Transverse colon (tissue), 4 donors: ENCODE measurements at regions not wholly inside any gene's neighbourhood (a gene's known extent, or its start where the extent isn't known, plus 50 kb on each side); places are given as distances from the start of the nearest gene placed in this dataset.

ENCODE experiments used
- DNase-seq: peaks from one replicate; pipeline ENCODE4 v3.0.0-alpha.2; 2019
- H3K27ac ChIP-seq, 4 donors: fragments of 200-600 bp; sonication (generic); 2 replicates each; pipeline ENCODE4 v1.5.1; 2016 to 2018; ENCODE audit warnings: inconsistent platforms in 4 of 4
- H3K27me3 ChIP-seq: fragments of 200-600 bp; sonication (generic); 2 replicates; pipeline ENCODE4 v1.5.1; 2017; ENCODE audit warnings: inconsistent platforms
- H3K36me3 ChIP-seq, 4 donors: fragments of 200-600 bp; sonication (generic); 2 replicates each; pipeline ENCODE4 v1.5.1; 2017 to 2019; ENCODE audit warnings: inconsistent platforms in 4 of 4
- H3K4me1 ChIP-seq, 4 donors: fragments of 200-600 bp; sonication (generic); 2 replicates each; pipeline ENCODE4 v1.5.1; 2017 to 2020; ENCODE audit warnings: inconsistent platforms in 4 of 4
- H3K4me3 ChIP-seq, 4 donors: fragments of 200-600 bp; sonication (generic); 1 replicate in 1 of 4; 2 replicates in 3 of 4; pipeline versions ENCODE4 v1.5.1 to v1.6.1; 2017 to 2019; ENCODE audit warnings: inconsistent platforms in 4 of 4
- H3K9me3 ChIP-seq, 2 donors: fragments of 200-600 bp; sonication (generic); 2 replicates each; pipeline ENCODE4 v1.5.1; 2017 to 2019; ENCODE audit warnings: inconsistent platforms in 2 of 2
- EP300 ChIP-seq: sonication (generic); formaldehyde crosslinking; IDR thresholded peaks from one replicate; pipeline ENCODE4 v1.6.1; 2017; ENCODE audit warnings: antibody characterized with exemption, low read depth
- POLR2A ChIP-seq: fragments of 450-650 bp; IDR thresholded peaks from one replicate; pipeline ENCODE4 v1.6.1; 2016; ENCODE audit warnings: antibody characterized with exemption, mild to moderate bottlenecking, moderate library complexity
- POLR2AphosphoS5 ChIP-seq, 3 donors: sonication (generic); formaldehyde crosslinking; IDR thresholded peaks; one replicate each; pipeline ENCODE4 v1.6.1; 2016; ENCODE audit warnings: antibody characterized with exemption in 3 of 3
- WGBS, 2 donors: methylation state at CpG; one replicate each; pipeline ENCODE4 v1.1.5; 2018; ENCODE audit warnings: low coverage in 1 of 2; 5-methylcytosine and 5-hydroxymethylcytosine counted together
- in situ Hi-C, 4 donors: fragments of 200-750 bp; cut with MboI; loops; one replicate each; pipeline versions ENCODE4 v1.15.0 to v1.15.1; 2017; ENCODE audit warnings: low sequenced_read_pairs in 3 of 4, low pct_ligation_motif_present in 1 of 4, low pct_unique_long_range_greater_than_20kb in 1 of 4
- intact Hi-C: fragments of 100-400 bp; cut with DNase I; formaldehyde crosslinking; loops from one replicate; pipeline ENCODE4 v1.15.1; 2023; ENCODE audit warnings: low total_unique reads
- TF ChIP-seq, protein P1 (sequence below), 5 experiments: fragments of 200-600 bp in 3 of 5; fragments of 450-650 bp in 2 of 5; sonication (generic) in 3 of 5; IDR thresholded peaks; 1 replicate in 2 of 5; 2 replicates in 3 of 5; pipeline ENCODE4 v1.5.1; 2016 to 2017; ENCODE audit warnings: antibody characterized with exemption in 5 of 5, inconsistent platforms in 3 of 5, mild to moderate bottlenecking in 2 of 5, moderate library complexity in 1 of 5

DNA sequence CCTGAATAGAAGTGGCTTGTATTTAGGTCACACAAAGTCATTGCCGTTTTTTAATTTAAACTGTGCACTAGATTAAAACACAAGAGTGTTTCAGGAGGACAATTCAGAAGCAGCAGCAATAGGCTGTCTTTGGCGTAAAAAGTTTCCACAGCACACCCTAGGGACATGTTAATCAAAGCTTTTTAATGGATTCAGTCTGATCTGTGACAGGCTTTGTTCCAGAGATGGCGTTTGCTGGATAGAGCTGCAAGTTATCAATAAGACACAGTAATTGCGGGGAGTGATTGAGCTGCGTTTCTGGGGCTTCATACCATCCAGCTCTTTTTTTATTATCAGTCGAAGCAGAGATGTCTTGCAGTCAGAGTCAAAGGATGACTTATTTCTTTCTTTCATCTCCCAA, 300.3 kb downstream of the ZNF608 start:
- no peak for TF ChIP-seq POLR2AphosphoS5 (IDR thresholded peaks at IDR 0.05)
- TF ChIP-seq POLR2A = no peak
- TF ChIP-seq EP300 = no peak
- TF ChIP-seq, protein P1, sequence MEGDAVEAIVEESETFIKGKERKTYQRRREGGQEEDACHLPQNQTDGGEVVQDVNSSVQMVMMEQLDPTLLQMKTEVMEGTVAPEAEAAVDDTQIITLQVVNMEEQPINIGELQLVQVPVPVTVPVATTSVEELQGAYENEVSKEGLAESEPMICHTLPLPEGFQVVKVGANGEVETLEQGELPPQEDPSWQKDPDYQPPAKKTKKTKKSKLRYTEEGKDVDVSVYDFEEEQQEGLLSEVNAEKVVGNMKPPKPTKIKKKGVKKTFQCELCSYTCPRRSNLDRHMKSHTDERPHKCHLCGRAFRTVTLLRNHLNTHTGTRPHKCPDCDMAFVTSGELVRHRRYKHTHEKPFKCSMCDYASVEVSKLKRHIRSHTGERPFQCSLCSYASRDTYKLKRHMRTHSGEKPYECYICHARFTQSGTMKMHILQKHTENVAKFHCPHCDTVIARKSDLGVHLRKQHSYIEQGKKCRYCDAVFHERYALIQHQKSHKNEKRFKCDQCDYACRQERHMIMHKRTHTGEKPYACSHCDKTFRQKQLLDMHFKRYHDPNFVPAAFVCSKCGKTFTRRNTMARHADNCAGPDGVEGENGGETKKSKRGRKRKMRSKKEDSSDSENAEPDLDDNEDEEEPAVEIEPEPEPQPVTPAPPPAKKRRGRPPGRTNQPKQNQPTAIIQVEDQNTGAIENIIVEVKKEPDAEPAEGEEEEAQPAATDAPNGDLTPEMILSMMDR (IDR thresholded peaks at IDR 0.05) = no peak
- in situ Hi-C loops = no loop called here

DNA sequence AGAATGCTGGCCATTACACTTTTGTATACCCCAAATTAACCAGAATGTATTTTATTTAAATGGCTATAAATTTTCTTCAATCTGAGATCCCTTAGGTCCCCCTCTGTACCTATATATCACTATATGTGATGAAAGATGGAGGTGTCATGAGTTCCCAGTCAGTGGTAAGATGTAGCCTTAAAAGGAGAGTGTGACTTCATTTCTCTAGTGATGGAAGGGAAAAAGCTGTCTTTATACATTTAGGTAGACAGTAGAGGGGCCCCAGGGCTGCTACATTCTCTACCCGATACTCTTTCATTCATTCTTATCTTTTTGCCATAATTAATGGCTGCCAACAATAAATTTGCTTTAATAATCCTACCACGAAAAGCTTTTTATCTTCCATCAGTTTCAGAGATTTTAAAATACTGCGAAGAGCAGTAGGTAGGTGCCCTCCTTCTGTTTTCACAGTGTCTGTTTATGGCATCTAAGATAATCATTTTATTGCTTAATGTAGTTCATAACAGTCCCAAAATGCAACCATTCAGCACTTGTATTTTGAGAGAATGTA, 301.3 kb downstream of the ZNF608 start:
- TF ChIP-seq POLR2AphosphoS5 (IDR thresholded peaks at IDR 0.05) (no peak), POLR2A (no peak)
- no peak for DNase-seq
- Histone ChIP-seq H3K4me3 (no peak overlapping the region), H3K4me1 (no peaks in the 10 kb centered on the region), H3K36me3 (no peaks in the 10 kb centered on the region), H3K27ac (no peak overlapping the region), H3K27me3 (no peaks in the 10 kb centered on the region), H3K9me3 (no peaks in the 10 kb centered on the region)
- in situ Hi-C loops (no loop called here), intact Hi-C loops (no loop called here)
- 76 to 80% methylated on average over 3 of the region's 3 CpGs for WGBS, 2 donors

More for the DNA sequence above, 300.3 kb downstream of the ZNF608 start:
- Histone ChIP-seq H3K9me3 (no peaks in the 10 kb centered on the region), H3K4me1 (no peaks in the 10 kb centered on the region), H3K27ac (no peak overlapping the region), H3K36me3 (no peaks in the 10 kb centered on the region), H3K4me3 (no peak overlapping the region), H3K27me3 (no peaks in the 10 kb centered on the region)
- no peak for DNase-seq
- 83 to 84% methylated on average over 6 of the region's 6 CpGs for WGBS, 2 donors
- intact Hi-C loops = no loop called here

DNA sequence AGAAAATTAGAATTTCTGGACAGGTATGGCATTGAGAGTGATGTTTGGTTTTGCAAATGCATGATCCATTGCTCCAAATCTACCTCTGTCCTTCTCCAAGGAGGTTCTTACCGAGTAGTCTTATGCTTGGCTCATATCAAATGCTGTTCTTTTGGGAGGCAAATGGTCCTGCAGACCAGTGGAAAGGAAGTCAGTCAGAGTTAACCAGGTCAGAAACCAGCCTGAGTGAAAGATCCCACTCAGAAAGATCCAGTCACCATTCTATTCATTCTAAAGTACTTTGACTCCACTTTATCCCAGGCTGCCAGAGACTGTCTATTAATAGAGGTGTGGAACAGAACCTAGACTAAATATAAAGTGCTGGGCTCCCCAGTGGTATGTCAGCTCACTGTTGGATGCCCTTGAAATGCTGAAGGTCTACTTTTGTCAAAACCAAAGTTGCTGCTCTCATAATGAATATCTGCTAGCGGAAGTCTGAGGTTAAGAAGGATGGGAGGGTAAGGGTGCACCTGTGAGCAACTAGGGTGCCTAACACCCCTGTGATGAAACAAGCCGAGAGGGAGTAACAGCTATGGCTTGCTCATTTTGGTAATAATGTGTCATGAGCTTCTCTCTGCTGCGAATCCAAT, 302.2 kb downstream of the ZNF608 start:
- intact Hi-C loops = no loop called here
- 88 to 92% methylated on average over 2 to 4 of the region's 4 CpGs for WGBS, 2 donors
- Histone ChIP-seq H3K9me3 (no peaks in the 10 kb centered on the region), H3K4me1 (no peaks in the 10 kb centered on the region), H3K4me3 (no peak overlapping the region), H3K27ac (no peak overlapping the region), H3K27me3 (no peaks in the 10 kb centered on the region), H3K36me3 (no peaks in the 10 kb centered on the region)
- in situ Hi-C loops = no loop called here
- no peak for TF ChIP-seq EP300
- TF ChIP-seq POLR2AphosphoS5 (IDR thresholded peaks at IDR 0.05) = no peak
- no peak for TF ChIP-seq POLR2A
- TF ChIP-seq, protein P1 (IDR thresholded peaks at IDR 0.05) = no peak
- no peak for DNase-seq

DNA sequence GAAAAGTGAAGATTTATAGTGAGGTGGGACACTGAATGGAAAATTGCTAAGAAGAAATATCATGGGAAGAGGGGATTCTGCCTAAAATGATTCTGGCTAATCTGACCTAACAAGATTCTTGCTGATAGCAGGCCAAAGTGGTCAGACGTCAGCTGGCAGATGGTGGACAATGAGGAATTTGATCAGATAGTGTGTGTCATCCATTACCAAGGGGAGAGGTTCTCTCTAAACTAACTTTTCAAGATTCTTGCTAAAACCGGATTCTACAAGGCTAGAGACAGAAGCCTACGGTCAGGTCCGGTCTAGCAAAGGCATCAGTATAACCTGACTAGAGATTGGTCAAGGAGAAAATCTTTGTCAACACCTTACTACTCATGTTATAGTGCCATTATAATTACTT, 306.0 kb downstream of the ZNF608 start:
- TF ChIP-seq EP300 = no peak
- TF ChIP-seq POLR2AphosphoS5 (IDR thresholded peaks at IDR 0.05) = no peak
- no peak for TF ChIP-seq POLR2A
- TF ChIP-seq, protein P1 (IDR thresholded peaks at IDR 0.05) = no peak
- DNase-seq = no peak
- Histone ChIP-seq H3K4me3 (no peak overlapping the region), H3K27me3 (no peaks in the 10 kb centered on the region), H3K27ac (no peak overlapping the region), H3K9me3 (no peaks in the 10 kb centered on the region), H3K36me3 (no peaks in the 10 kb centered on the region), H3K4me1 (no peaks in the 10 kb centered on the region)
- WGBS, 2 donors = 95% methylated on average over 4 of the region's 4 CpGs
- in situ Hi-C loops (no loop called here), intact Hi-C loops (no loop called here)

DNA sequence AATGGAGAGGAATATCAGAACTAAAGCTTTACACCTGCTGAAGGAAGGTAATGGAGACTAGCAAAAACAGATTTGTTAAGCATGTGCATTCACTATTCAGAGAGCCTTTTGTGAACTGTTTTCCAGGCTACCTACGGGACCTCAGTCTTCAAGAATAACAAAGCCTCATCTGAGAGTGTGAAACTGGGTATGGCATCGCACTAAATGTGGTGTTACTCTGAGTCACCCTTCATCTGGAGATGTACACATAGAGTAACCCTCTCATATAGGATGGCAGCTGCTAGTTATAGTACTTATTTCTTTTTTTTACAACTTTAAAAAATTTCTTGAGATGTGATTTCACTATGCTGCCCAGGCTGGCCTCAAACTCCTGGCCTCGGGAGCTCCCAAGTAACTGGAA, 306.8 kb downstream of the ZNF608 start:
- TF ChIP-seq EP300 (no peak), POLR2AphosphoS5 (IDR thresholded peaks at IDR 0.05) (no peak), POLR2A (no peak)
- TF ChIP-seq, protein P1 (IDR thresholded peaks at IDR 0.05) = no peak
- intact Hi-C loops (no loop called here), in situ Hi-C loops (no loop called here)
- no peaks in the 10 kb centered on the region for H3K4me1 ChIP-seq
- H3K27me3 ChIP-seq = no peaks in the 10 kb centered on the region
- H3K27ac ChIP-seq = no peak overlapping the region
- H3K4me3 ChIP-seq = no peak overlapping the region
- H3K9me3 ChIP-seq = peaks cover under 1% of the 10 kb centered on the region in 2 donors
- H3K36me3 ChIP-seq = no peaks in the 10 kb centered on the region
- 89 to 93% methylated on average over 2 to 3 of the region's 3 CpGs for WGBS, 2 donors
- no peak for DNase-seq
